Heart right ventricle (tissue), 16 donors: ENCODE measurements at regions not wholly inside any gene's neighbourhood (a gene's known extent, or its start where the extent isn't known, plus 50 kb on each side); places are given as distances from the start of the nearest gene placed in this dataset.
A peak's percentile ranks its signal among the peaks of the same experiment; 100 is the strongest.

Experiments
- ATAC-seq, 8 donors: fragments of 200-7000 bp; cut with Tn5 transposase; one replicate each; pipeline ENCODE4 v1.9.1; 2020; ENCODE audit warnings: mild to moderate bottlenecking in 8 of 8, moderate library complexity in 8 of 8, moderate number of reproducible peaks in 1 of 8
- DNase-seq, 2 donors: peaks; one replicate each; pipeline ENCODE4 v3.0.0-alpha.2; 2020
- H3K27ac ChIP-seq, 10 donors: fragments of 200-600 bp; sonication (generic) in 2 of 10; one replicate each; pipeline versions ENCODE4 v1.5.0 to v1.8.0; 2020 to 2022; ENCODE audit warnings: mild to moderate bottlenecking in 3 of 10
- H3K27me3 ChIP-seq, 7 donors: fragments of 200-600 bp; one replicate each; pipeline ENCODE4 v1.8.0; 2021 to 2022; ENCODE audit warnings: mild to moderate bottlenecking in 2 of 7
- H3K36me3 ChIP-seq, 9 donors: fragments of 200-600 bp; sonication (generic) in 1 of 9; one replicate each; pipeline versions ENCODE4 v1.5.0 to v1.8.0; 2020 to 2022; ENCODE audit warnings: mild to moderate bottlenecking in 2 of 9
- H3K4me1 ChIP-seq, 9 donors: fragments of 200-600 bp; sonication (generic) in 1 of 9; one replicate each; pipeline versions ENCODE4 v1.5.0 to v1.8.0; 2020 to 2022; ENCODE audit warnings: mild to moderate bottlenecking in 4 of 9
- H3K4me3 ChIP-seq, 10 donors: fragments of 200-600 bp; sonication (generic) in 2 of 10; one replicate each; pipeline versions ENCODE4 v1.5.0 to v1.8.0; 2020 to 2022; ENCODE audit warnings: mild to moderate bottlenecking in 7 of 10, moderate library complexity in 2 of 10
- H3K9me3 ChIP-seq, 11 donors: fragments of 200-600 bp in 10 of 11; sonication (generic) in 2 of 11; one replicate each; pipeline versions ENCODE4 v1.5.0 to v1.8.0; 2013 to 2022; ENCODE audit warnings: mild to moderate bottlenecking in 2 of 11, control low read depth in 1 of 11, moderate library complexity in 1 of 11
- WGBS, 2 donors: extraction: QIAGEN DNeasy Blood & Tissue Kit; methylation state at CpG; one replicate each; pipeline ENCODE4 v1.1.7; 2013; ENCODE audit warnings: inconsistent platforms in 1 of 2; 5-methylcytosine and 5-hydroxymethylcytosine counted together
- intact Hi-C, 10 donors: fragments of 100-400 bp; cut with DNase I; formaldehyde crosslinking; loops; one replicate each; pipeline versions ENCODE4 v1.11.1 to v1.14.2; 2022
- TF ChIP-seq, protein P1 (sequence below), 9 donors: fragments of 200-600 bp; sonication (generic) in 2 of 9; IDR thresholded peaks; one replicate each; pipeline versions ENCODE4 v1.5.0 to v1.8.0; 2021 to 2022; ENCODE audit warnings: antibody characterized with exemption in 9 of 9, mild to moderate bottlenecking in 5 of 9, moderate library complexity in 1 of 9
- donor health status: Arrhythmogenic right ventricular cardiomyopathy.
- donor health status: ischemic (EF 13 %, LVEDD 7.1; RV severe dilation, severe dysfunction).
- donor health status: healthy with polysubstance abuse.
- donor health status: DM: no; HTN: yes; CAD: no.
- donor health status: DM: no; HTN: no; CAD: no.
- donor health status: ischemic (EF 25% LVEDD 6.9; RV normal size, moderate dysfunction).
- donor health status: ischemic (EF 25% LVEDD 5.7; RV mildly dilated, moderate dysfunction).
- donor health status: healthy.
- donor health status: DM: yes; HTN: yes; CAD: no.
- donor health status: Ischemic cardiomyopathy.
- donor health status: ischemic (EF 35%, LVEDD 5.7; RV mildly dilated, moderate dysfunction).
- donor health status: nonischemic (EF 11% LVEDD 7.7; RV severe dilation, severe dysfunction).
- donor health status: DM: yes; HTN: yes; CAD: no.
- donor health status: PGD.
- donor health status: ischemic (EF 29% LVEDD 5.4; RV normal size, mild dysfunction).
- donor health status: nonischemic (EF 23%, LVEDD 6.1; RV moderate dilation, normal function).

DNA sequence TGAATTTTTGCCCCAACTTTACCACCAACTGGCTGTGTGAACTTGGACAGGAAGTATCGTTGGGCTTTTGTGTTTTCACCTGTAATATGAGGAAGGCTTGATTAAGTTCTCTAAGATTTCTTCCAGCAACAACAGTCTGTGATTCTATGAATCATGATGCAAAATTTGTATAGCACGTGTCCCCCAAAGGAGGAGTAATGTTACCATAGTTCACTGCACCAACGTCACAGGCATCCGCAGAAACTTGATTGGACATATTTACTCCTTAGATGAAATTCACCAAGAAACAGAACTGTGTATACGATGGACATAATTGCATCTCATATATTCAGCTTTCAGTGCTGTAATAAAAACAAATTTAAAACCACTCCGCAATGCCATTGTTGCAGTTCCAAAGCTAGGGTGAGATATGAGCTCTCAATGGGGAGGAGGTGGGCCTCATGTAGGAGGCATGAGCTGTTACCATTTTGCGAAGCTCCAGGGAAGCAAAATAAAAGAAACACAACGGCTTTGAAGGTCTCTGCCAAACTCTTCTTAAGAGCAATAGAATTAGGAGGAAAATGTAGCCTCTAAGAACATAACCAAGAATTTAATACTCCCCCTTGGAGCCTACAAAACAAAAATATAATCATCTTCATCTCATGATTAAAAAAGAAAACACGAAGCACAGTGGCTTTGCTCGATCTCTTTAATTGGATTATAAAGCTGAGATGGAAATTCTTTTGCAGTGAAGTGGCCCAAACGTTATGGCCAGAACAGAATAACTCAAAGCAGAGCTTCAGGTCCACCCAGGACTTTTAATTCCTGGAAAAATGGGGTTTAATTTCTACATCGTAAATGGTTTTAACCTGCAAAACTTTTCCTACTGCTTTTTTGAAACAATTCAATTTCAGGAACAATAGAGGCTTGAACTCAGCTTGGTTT is 80.7 kb downstream of the CHST2 start:
- DNase-seq (no peak), ATAC-seq (no peak)
- peaks cover 0 to 7% (median 0%) of the 10 kb centered on the region in 9 donors for H3K4me1 ChIP-seq
- 83 to 85% methylated on average over 12 of the region's 12 CpGs for WGBS, 2 donors
- H3K4me3 ChIP-seq: no peak overlapping the region
- no peak overlapping the region for H3K27ac ChIP-seq
- no peaks in the 10 kb centered on the region for H3K36me3 ChIP-seq
- intact Hi-C loops: no loop called here
- H3K27me3 ChIP-seq: no peaks in the 10 kb centered on the region
- H3K9me3 ChIP-seq: peaks cover 0 to 10% (median 0%) of the 10 kb centered on the region in 11 donors
- TF ChIP-seq, protein P1, sequence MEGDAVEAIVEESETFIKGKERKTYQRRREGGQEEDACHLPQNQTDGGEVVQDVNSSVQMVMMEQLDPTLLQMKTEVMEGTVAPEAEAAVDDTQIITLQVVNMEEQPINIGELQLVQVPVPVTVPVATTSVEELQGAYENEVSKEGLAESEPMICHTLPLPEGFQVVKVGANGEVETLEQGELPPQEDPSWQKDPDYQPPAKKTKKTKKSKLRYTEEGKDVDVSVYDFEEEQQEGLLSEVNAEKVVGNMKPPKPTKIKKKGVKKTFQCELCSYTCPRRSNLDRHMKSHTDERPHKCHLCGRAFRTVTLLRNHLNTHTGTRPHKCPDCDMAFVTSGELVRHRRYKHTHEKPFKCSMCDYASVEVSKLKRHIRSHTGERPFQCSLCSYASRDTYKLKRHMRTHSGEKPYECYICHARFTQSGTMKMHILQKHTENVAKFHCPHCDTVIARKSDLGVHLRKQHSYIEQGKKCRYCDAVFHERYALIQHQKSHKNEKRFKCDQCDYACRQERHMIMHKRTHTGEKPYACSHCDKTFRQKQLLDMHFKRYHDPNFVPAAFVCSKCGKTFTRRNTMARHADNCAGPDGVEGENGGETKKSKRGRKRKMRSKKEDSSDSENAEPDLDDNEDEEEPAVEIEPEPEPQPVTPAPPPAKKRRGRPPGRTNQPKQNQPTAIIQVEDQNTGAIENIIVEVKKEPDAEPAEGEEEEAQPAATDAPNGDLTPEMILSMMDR (IDR thresholded peaks at IDR 0.05): no peak

DNA sequence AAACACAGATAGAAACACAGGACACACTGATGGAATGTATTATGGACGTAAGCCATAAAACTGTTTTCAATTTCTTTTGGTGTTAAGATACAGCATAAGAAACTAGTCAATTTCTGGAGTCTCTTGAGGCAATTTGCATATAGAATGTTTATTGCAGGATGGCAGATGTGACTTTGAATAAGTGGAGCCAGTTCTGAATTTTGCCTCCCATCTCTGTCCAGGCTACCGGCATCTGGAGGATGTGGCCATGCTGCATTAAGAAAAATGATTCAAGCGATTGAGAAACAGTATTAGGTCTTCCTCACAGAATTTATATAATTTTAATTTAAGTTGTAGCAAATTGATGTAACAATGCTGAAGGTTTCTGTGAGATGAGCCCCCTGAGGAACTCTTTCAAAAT is 81.5 kb downstream of the CHST2 start:
- Histone ChIP-seq H3K27me3 (no peaks in the 10 kb centered on the region), H3K4me1 (peaks cover 0 to 7% (median 0%) of the 10 kb centered on the region in 9 donors), H3K27ac (no peak overlapping the region), H3K36me3 (no peaks in the 10 kb centered on the region), H3K9me3 (peaks cover 0 to 14% (median 0%) of the 10 kb centered on the region in 11 donors), H3K4me3 (no peak overlapping the region)
- intact Hi-C loops: no loop called here
- DNase-seq (no peak), ATAC-seq (no peak)
- TF ChIP-seq, protein P1 (IDR thresholded peaks at IDR 0.05): no peak
- 94% methylated on average over 3 of the region's 3 CpGs for WGBS, 2 donors

DNA sequence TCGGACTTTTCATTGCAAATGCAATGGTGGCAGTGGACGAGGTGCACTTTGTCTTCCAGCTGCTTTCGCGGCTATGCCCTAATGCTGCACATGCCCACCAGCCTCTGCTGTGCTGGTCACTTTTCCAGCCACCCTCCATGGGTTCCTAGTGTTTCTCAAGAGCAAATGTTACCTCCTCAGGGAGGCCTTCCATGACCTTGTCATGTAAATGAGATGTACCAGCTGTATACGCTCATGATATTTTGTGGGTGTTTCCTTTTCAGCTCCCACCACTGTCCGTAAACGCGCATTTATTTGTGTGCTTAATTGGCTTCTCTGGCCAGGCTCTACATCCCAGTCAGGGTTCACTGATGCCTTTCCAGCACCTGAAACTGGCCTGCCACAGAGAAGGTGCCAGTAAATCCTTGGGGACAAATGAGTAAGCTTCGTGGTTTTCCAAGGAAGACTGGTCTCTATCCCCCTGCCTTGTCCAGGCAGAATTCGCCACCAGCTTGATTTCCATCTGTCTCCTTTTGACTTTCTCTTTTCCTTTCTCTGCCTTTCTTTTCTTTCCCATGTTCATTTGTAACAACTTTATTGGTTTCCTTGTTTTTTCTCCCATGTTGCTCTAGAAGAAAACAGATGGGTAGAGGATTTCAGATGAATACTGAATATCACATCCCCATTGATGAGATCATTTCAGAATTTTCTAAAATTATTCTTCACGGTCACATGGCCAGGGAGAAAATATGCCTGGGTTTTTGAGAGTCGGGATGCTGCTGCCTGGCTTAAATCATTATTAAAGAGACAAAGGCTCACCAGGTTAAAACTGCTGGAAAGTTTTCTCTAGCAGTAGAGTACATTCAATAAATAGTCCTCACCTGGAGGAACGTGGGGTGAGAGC is 82.5 kb downstream of the CHST2 start:
- ATAC-seq: peak in 2 of 8 donors; percentile 14 to 72
- peak overlapping the region in 2 of 10 donors; percentile 20 to 25 for H3K4me3 ChIP-seq
- H3K27me3 ChIP-seq: no peaks in the 10 kb centered on the region
- intact Hi-C loops: no loop called here
- H3K4me1 ChIP-seq: peaks cover 0 to 7% (median 0%) of the 10 kb centered on the region in 9 donors
- H3K9me3 ChIP-seq: peaks cover 0 to 11% (median 0%) of the 10 kb centered on the region in 11 donors
- DNase-seq: no peak
- H3K27ac ChIP-seq: peak overlapping the region in 3 of 10 donors; percentile 33 to 65 (median 44)
- TF ChIP-seq, protein P1 (IDR thresholded peaks at IDR 0.05): no peak
- no peaks in the 10 kb centered on the region for H3K36me3 ChIP-seq
- 71 to 78% methylated on average over 13 of the region's 13 CpGs for WGBS, 2 donors

DNA sequence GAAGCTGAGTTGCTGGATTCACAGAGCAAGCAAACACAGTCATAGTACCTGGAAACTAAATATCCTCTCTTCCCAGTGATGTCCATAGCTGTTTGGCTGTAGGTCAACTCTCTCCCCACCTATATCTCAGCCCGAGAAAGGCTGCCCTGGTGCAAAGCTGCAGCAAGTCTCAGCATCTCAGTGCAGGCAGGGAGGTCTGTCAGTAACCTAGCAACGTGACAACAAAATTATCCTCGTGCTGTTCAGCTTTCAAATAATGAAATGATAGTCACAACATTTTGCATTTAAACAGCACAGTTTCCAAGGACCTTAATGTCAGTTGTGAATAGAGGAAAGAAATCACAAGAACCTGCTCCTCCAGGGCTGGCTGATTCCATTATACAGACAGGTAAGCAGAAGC is 83.6 kb downstream of the CHST2 start:
- Histone ChIP-seq H3K4me1 (peaks cover 0 to 7% (median 0%) of the 10 kb centered on the region in 9 donors), H3K27me3 (no peaks in the 10 kb centered on the region), H3K4me3 (no peak overlapping the region), H3K27ac (no peak overlapping the region), H3K36me3 (no peaks in the 10 kb centered on the region), H3K9me3 (peaks cover 0 to 10% (median 0%) of the 10 kb centered on the region in 11 donors)
- 45 to 48% methylated on average over 3 of the region's 3 CpGs for WGBS, 2 donors
- TF ChIP-seq, protein P1 (IDR thresholded peaks at IDR 0.05): no peak
- DNase-seq (no peak), ATAC-seq (no peak)
- intact Hi-C loops: no loop called here
